ENCODE measurements at regions not wholly inside any gene's neighbourhood (a gene's known extent, or its start where the extent isn't known, plus 50 kb on each side); places are given as distances from the start of the nearest gene placed in this dataset.
"Not testable (repeated sequence)": the region's sequence is repeated elsewhere in the genome, so short reads cannot be mapped to it uniquely, and the experiment has no call there.

DNA sequence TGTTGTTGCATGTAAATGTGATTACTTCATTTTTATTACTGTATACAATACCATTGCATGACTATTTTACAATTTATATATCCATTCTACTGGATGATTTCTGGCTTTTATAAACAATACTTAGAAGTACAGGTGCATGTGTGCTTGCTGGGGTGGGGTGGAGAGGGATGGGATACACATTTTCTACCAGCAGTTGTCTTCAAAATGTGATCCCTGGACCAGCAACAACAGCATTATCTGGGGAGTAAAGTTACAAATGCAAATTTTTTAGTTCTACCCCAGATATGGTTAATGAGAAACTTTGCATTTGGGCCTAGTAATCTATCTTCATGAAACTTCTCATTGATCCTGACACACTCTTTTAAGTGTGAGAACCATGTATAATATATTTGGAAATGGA lies 905.4 kb upstream of the ATXN7L3B start:
- intact Hi-C loops (cut with micrococcal nuclease; ENCODE audit: unreplicated experiment) = no loop called here

DNA sequence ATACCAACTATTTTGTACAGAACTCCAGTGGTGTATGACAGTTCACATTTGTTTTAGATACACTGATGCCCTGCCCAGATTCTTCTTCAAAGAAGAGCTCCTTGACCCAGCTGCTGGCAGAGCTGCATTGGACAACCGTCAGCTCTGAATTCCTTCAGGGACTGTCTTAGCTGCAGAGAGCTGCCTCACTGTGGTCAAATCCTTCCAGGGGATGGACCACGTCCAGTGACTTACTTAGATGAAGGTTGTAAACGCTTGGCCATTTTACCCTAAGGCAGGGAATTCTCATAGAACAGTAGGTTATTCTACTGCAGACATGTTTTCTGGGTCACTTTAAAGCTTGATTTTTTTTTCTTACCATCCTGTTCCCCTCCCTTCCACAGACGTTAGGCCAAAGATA lies 905.0 kb upstream of the ATXN7L3B start:
- Histone ChIP-seq H3K27me3 (ENCODE audit: insufficient read depth, low read depth) (no peaks in the 10 kb centered on the region), H3K9me2 (ENCODE audit: insufficient read depth) (no peaks in the 10 kb centered on the region), H3F3A (ENCODE audit: insufficient read depth, low read depth) (no peaks in the 10 kb centered on the region), H3K4me3 (no peak overlapping the region), H2AFZ (no peak overlapping the region), H3K79me2 (ENCODE audit: low read depth) (no peaks in the 10 kb centered on the region), H3K4me1 (replicated peaks; ENCODE audit: insufficient read depth) (no peaks in the 10 kb centered on the region), H3K4me2 (no peak overlapping the region), H3K27ac (no peak overlapping the region), H4K20me1 (ENCODE audit: insufficient read depth) (no peaks in the 10 kb centered on the region), H3K9me3 (ENCODE audit: insufficient read depth, low read depth) (no peaks in the 10 kb centered on the region), H3K36me3 (ENCODE audit: low read depth) (no peaks in the 10 kb centered on the region)
- TF ChIP-seq, protein P1, sequence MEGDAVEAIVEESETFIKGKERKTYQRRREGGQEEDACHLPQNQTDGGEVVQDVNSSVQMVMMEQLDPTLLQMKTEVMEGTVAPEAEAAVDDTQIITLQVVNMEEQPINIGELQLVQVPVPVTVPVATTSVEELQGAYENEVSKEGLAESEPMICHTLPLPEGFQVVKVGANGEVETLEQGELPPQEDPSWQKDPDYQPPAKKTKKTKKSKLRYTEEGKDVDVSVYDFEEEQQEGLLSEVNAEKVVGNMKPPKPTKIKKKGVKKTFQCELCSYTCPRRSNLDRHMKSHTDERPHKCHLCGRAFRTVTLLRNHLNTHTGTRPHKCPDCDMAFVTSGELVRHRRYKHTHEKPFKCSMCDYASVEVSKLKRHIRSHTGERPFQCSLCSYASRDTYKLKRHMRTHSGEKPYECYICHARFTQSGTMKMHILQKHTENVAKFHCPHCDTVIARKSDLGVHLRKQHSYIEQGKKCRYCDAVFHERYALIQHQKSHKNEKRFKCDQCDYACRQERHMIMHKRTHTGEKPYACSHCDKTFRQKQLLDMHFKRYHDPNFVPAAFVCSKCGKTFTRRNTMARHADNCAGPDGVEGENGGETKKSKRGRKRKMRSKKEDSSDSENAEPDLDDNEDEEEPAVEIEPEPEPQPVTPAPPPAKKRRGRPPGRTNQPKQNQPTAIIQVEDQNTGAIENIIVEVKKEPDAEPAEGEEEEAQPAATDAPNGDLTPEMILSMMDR (conservative IDR thresholded peaks at IDR 0.05) = no peak
- TF ChIP-seq EZH2 (IDR thresholded peaks at IDR 0.05; ENCODE audit: low read depth) = no peak
- no TSS peak for BruUV-seq (replicated peaks)
- no peak for DNase-seq
- POLR2A ChIA-PET (ENCODE audit: unreplicated experiment) = no interaction called here
- CTCF ChIA-PET = no interaction called here
- intact Hi-C loops (cut with micrococcal nuclease; ENCODE audit: unreplicated experiment) = no loop called here

More for the DNA sequence above, 905.4 kb upstream of the ATXN7L3B start:
- Histone ChIP-seq H3F3A (ENCODE audit: insufficient read depth, low read depth) (no peaks in the 10 kb centered on the region), H3K9me3 (ENCODE audit: insufficient read depth, low read depth) (no peaks in the 10 kb centered on the region), H3K79me2 (ENCODE audit: low read depth) (no peaks in the 10 kb centered on the region), H3K4me1 (replicated peaks; ENCODE audit: insufficient read depth) (no peaks in the 10 kb centered on the region), H2AFZ (no peak overlapping the region), H3K36me3 (ENCODE audit: low read depth) (no peaks in the 10 kb centered on the region), H3K27me3 (ENCODE audit: insufficient read depth, low read depth) (no peaks in the 10 kb centered on the region), H3K27ac (no peak overlapping the region), H4K20me1 (ENCODE audit: insufficient read depth) (no peaks in the 10 kb centered on the region), H3K4me2 (no peak overlapping the region), H3K4me3 (no peak overlapping the region), H3K9me2 (ENCODE audit: insufficient read depth) (no peaks in the 10 kb centered on the region)
- ChIA-PET CTCF (no interaction called here), POLR2A (ENCODE audit: unreplicated experiment) (no interaction called here)
- TF ChIP-seq EZH2 (IDR thresholded peaks at IDR 0.05; ENCODE audit: low read depth) = no peak
- TF ChIP-seq, protein P1 (conservative IDR thresholded peaks at IDR 0.05) = no peak
- no peak for DNase-seq
- no TSS peak for BruUV-seq (replicated peaks)

DNA sequence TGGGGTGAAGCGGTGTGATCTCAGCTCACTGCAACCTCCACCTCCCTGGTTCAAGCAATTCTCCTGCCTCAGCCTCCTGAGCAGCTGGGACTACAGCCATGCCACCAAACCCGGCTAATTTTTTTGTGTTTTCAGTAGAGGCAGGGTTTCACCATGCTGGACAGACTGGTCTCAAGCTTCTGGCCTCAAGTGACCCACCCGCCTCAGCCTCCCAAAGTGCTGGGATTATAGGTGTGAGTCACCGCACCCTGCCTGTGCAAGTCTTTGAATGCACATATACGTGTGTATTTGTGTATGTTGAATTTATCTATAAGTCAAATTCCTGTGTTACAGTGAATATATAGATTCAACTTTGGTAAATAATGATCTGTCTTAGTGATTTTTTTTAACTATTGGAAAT lies 898.2 kb upstream of the ATXN7L3B start:
- H3K4me3 ChIP-seq; H3K9me2 ChIP-seq (ENCODE audit: insufficient read depth); BruUV-seq (replicated peaks); H4K20me1 ChIP-seq (ENCODE audit: insufficient read depth); H3F3A ChIP-seq (ENCODE audit: insufficient read depth, low read depth); H3K27ac ChIP-seq; H3K36me3 ChIP-seq (ENCODE audit: low read depth); H3K27me3 ChIP-seq (ENCODE audit: insufficient read depth, low read depth); POLR2A ChIA-PET (ENCODE audit: unreplicated experiment); intact Hi-C loops (cut with micrococcal nuclease; ENCODE audit: unreplicated experiment); DNase-seq; H3K9me3 ChIP-seq (ENCODE audit: insufficient read depth, low read depth); H3K4me2 ChIP-seq; H3K79me2 ChIP-seq (ENCODE audit: low read depth); H3K4me1 ChIP-seq (replicated peaks; ENCODE audit: insufficient read depth); H2AFZ ChIP-seq; CTCF ChIA-PET: not testable (repeated sequence)

DNA sequence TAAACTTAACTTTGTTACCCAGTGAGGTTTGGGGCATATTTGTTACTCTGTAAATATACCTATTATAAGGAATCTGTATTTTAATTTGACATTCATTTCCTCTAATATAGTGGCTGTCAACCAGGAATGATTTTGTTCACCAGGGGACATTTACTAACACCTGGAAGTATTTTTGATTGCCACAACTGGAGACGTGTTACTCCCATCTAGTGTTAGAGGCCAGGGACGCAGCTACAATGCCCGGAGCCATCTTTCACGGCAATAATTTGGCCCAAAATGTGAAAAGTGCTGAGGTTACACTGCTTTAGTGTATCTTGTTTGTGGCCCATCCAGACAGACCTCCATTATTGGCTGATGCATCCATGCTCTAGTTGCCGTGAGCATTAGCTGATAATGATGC lies 881.3 kb upstream of the ATXN7L3B start:
- ChIA-PET POLR2A (ENCODE audit: unreplicated experiment) (no interaction called here), CTCF (no interaction called here)
- no peak overlapping the region for H3K4me3 ChIP-seq
- no peaks in the 10 kb centered on the region for H3F3A ChIP-seq (ENCODE audit: insufficient read depth, low read depth)
- no peaks in the 10 kb centered on the region for H3K27me3 ChIP-seq (ENCODE audit: insufficient read depth, low read depth)
- H3K4me2 ChIP-seq = no peak overlapping the region
- H3K9me3 ChIP-seq (ENCODE audit: insufficient read depth, low read depth) = peaks cover 8% of the 10 kb centered on the region; the same call in 1 of the 2 replicates
- H3K4me1 ChIP-seq (replicated peaks; ENCODE audit: insufficient read depth) = no peaks in the 10 kb centered on the region
- no peak overlapping the region for H2AFZ ChIP-seq
- intact Hi-C loops (cut with micrococcal nuclease; ENCODE audit: unreplicated experiment) = no loop called here
- H3K27ac ChIP-seq = no peak overlapping the region
- H3K9me2 ChIP-seq (ENCODE audit: insufficient read depth) = no peaks in the 10 kb centered on the region
- BruUV-seq (replicated peaks) = no TSS peak
- no peaks in the 10 kb centered on the region for H4K20me1 ChIP-seq (ENCODE audit: insufficient read depth)
- TF ChIP-seq, protein P1 (conservative IDR thresholded peaks at IDR 0.05) = peak; percentile 26; the same call in 1 of the 2 replicates
- no peak for TF ChIP-seq EZH2 (IDR thresholded peaks at IDR 0.05; ENCODE audit: low read depth)
- no peaks in the 10 kb centered on the region for H3K79me2 ChIP-seq (ENCODE audit: low read depth)
- no peak for DNase-seq
- H3K36me3 ChIP-seq (ENCODE audit: low read depth) = no peaks in the 10 kb centered on the region
